ENCODE measurements at regions not wholly inside any gene's neighbourhood (a gene's known extent, or its start where the extent isn't known, plus 50 kb on each side); places are given as distances from the start of the nearest gene placed in this dataset.
"Not testable (repeated sequence)": the region's sequence is repeated elsewhere in the genome, so short reads cannot be mapped to it uniquely, and the experiment has no call there.

GRCh38 chr15:30030345-30030744 is 52.4 kb upstream of the GOLGA8J start:
- intact Hi-C loops (cut with DNase I): loop anchor here (5.0 kb wide), 1 partner anchor 93 kb away; no protein-coding TSS in a partner anchor
- no peak for DNase-seq

- intact Hi-C loops (cut with DNase I): no loop called here
- peak in 4 of 42 donors; percentile 26 to 68 (median 41) for DNase-seq
Observed at GRCh38 chr15:30023798-30024295, 58.9 kb upstream of the GOLGA8J start.

- no peak for DNase-seq
- intact Hi-C loops (cut with DNase I): no loop called here
Observed at GRCh38 chr15:30010746-30011145, 72.0 kb upstream of the GOLGA8J start.

- intact Hi-C loops (cut with DNase I): no loop called here
- no peak for DNase-seq
Observed at GRCh38 chr15:30008156-30008555, 74.6 kb upstream of the GOLGA8J start.

GRCh38 chr15:30001602-30002001 is 81.2 kb upstream of the GOLGA8J start:
- intact Hi-C loops (cut with DNase I): no loop called here
- DNase-seq: peak; percentile 75 to 97 (median 91)

GRCh38 chr15:29998033-29998432 is 84.7 kb upstream of the GOLGA8J start:
- intact Hi-C loops (cut with DNase I): no loop called here
- DNase-seq: no peak

- no peak for DNase-seq
Observed at GRCh38 chr15:29997499-29997898, 85.3 kb upstream of the GOLGA8J start.

GRCh38 chr15:29994284-29994683 is 88.5 kb upstream of the GOLGA8J start:
- no peak for DNase-seq
- intact Hi-C loops (cut with DNase I): no loop called here

More at GRCh38 chr15:29997499-29997898, 85.3 kb upstream of the GOLGA8J start:
- intact Hi-C loops (cut with DNase I): no loop called here

GRCh38 chr15:29990954-29991353 is 91.8 kb upstream of the GOLGA8J start:
- DNase-seq: no peak
- intact Hi-C loops (cut with DNase I): no loop called here

- intact Hi-C loops (cut with DNase I): no loop called here
- DNase-seq: no peak
Observed at GRCh38 chr15:29990035-29990434, 92.7 kb upstream of the GOLGA8J start.

GRCh38 chr15:29988701-29989100 is 94.1 kb upstream of the GOLGA8J start:
- intact Hi-C loops (cut with DNase I): no loop called here
- DNase-seq: peak in 1 of 42 donors; percentile 56

GRCh38 chr15:29986946-29987345 is 95.8 kb upstream of the GOLGA8J start:
- intact Hi-C loops (cut with DNase I): no loop called here

GRCh38 chr15:29978411-29979382 is 104.1 kb upstream of the GOLGA8J start:
- DNase-seq: peak in 10 of 42 donors; percentile 18 to 62 (median 40)
- intact Hi-C loops (cut with DNase I): no loop called here

More at GRCh38 chr15:29986946-29987345, 95.8 kb upstream of the GOLGA8J start:
- no peak for DNase-seq

- DNase-seq; intact Hi-C loops (cut with DNase I): not testable (repeated sequence)
Observed at GRCh38 chr15:29974056-29974455, 108.7 kb upstream of the GOLGA8J start.

GRCh38 chr15:29972051-29972450 is 110.7 kb upstream of the GOLGA8J start:
- intact Hi-C loops (cut with DNase I): no loop called here
- no peak for DNase-seq

- intact Hi-C loops (cut with DNase I): no loop called here
- peak in 2 of 42 donors; percentile 60 to 72 for DNase-seq
Observed at GRCh38 chr15:29970402-29970695, 112.4 kb upstream of the GOLGA8J start.

GRCh38 chr15:29969562-29970401 is 113.0 kb upstream of the GOLGA8J start:
- intact Hi-C loops (cut with DNase I): no loop called here
- peak in 34 of 42 donors; percentile 28 to 82 (median 56) for DNase-seq

- peak in 26 of 42 donors; percentile 30 to 75 (median 51) for DNase-seq
- intact Hi-C loops (cut with DNase I): no loop called here
Observed at GRCh38 chr15:29968895-29969561, 113.7 kb upstream of the GOLGA8J start.

Data from head of caudate nucleus (tissue), 42 donors.